Endothelial cell (in vitro differentiated cells): ENCODE measurements at regions not wholly inside any gene's neighbourhood (a gene's known extent, or its start where the extent isn't known, plus 50 kb on each side); places are given as distances from the start of the nearest gene placed in this dataset.

Experiments
- DNase-seq: peaks from one replicate; pipeline ENCODE4 v3.0.0; 2021; ENCODE audit warnings: low spot score
- H3K27ac Mint-ChIP-seq: one replicate; pipeline ENCODE4 v1.8.0; 2021; ENCODE audit warnings: mixed read lengths, inconsistent platforms; ENCODE audit not compliant: unreplicated experiment
- H3K27me3 Mint-ChIP-seq: one replicate; pipeline ENCODE4 v1.8.0; 2021; ENCODE audit warnings: mild to moderate bottlenecking, moderate library complexity, mixed read lengths, inconsistent platforms; ENCODE audit not compliant: unreplicated experiment
- H3K36me3 Mint-ChIP-seq: one replicate; pipeline ENCODE4 v1.8.0; 2021; ENCODE audit warnings: mild to moderate bottlenecking, low read depth, mixed read lengths, inconsistent platforms; ENCODE audit not compliant: unreplicated experiment
- H3K4me1 Mint-ChIP-seq: one replicate; pipeline ENCODE4 v1.8.0; 2021; ENCODE audit warnings: mild to moderate bottlenecking, mixed read lengths, inconsistent platforms; ENCODE audit not compliant: unreplicated experiment
- H3K4me3 Mint-ChIP-seq: one replicate; pipeline ENCODE4 v1.8.0; 2021; ENCODE audit warnings: mild to moderate bottlenecking, mixed read lengths, inconsistent platforms; ENCODE audit not compliant: unreplicated experiment
- H3K9me3 Mint-ChIP-seq: one replicate; pipeline ENCODE4 v1.8.0; 2021; ENCODE audit warnings: mixed read lengths, inconsistent platforms; ENCODE audit not compliant: unreplicated experiment
- CTCF ChIP-seq: fragments of 200-600 bp; sonication (generic); IDR thresholded peaks from one replicate; pipeline ENCODE4 v1.5.0; 2021; ENCODE audit warnings: antibody characterized with exemption; ENCODE audit not compliant: unreplicated experiment

- no peak overlapping the region for H3K27ac Mint-ChIP-seq
- H3K4me1 Mint-ChIP-seq, result no peaks in the 10 kb centered on the region
- no peak for DNase-seq
- no peak for TF ChIP-seq CTCF
- no peaks in the 10 kb centered on the region for H3K9me3 Mint-ChIP-seq
- H3K4me3 Mint-ChIP-seq, result no peak overlapping the region
- H3K27me3 Mint-ChIP-seq, result no peaks in the 10 kb centered on the region
- H3K36me3 Mint-ChIP-seq, result no peaks in the 10 kb centered on the region
These were observed 329.8 kb upstream of the FOXG1 start for GRCh38 chr14:28436821-28437220.

GRCh38 chr14:28461389-28461788 is 305.2 kb upstream of the FOXG1 start:
- Mint-ChIP-seq H3K4me3 (no peak overlapping the region), H3K9me3 (peaks cover 3% of the 10 kb centered on the region), H3K27me3 (no peaks in the 10 kb centered on the region), H3K27ac (no peak overlapping the region), H3K36me3 (no peaks in the 10 kb centered on the region), H3K4me1 (no peaks in the 10 kb centered on the region)
- no peak for DNase-seq
- no peak for TF ChIP-seq CTCF

GRCh38 chr14:28467611-28468010 is 299.0 kb upstream of the FOXG1 start:
- Mint-ChIP-seq H3K27me3 (no peaks in the 10 kb centered on the region), H3K4me1 (no peaks in the 10 kb centered on the region), H3K4me3 (no peak overlapping the region), H3K27ac (no peak overlapping the region), H3K9me3 (peaks cover 10% of the 10 kb centered on the region), H3K36me3 (no peaks in the 10 kb centered on the region)
- DNase-seq, result no peak
- no peak for TF ChIP-seq CTCF

GRCh38 chr14:28468191-28469151 is 298.1 kb upstream of the FOXG1 start:
- Mint-ChIP-seq H3K4me1 (no peaks in the 10 kb centered on the region), H3K36me3 (no peaks in the 10 kb centered on the region), H3K9me3 (peaks cover 10% of the 10 kb centered on the region), H3K27ac (no peak overlapping the region), H3K4me3 (no peak overlapping the region), H3K27me3 (peaks cover under 1% of the 10 kb centered on the region)
- TF ChIP-seq CTCF, result no peak
- DNase-seq, result no peak

GRCh38 chr14:28482251-28483040 is 284.1 kb upstream of the FOXG1 start:
- DNase-seq, result no peak
- no peak overlapping the region for H3K4me3 Mint-ChIP-seq
- H3K27me3 Mint-ChIP-seq, result no peaks in the 10 kb centered on the region
- no peak for TF ChIP-seq CTCF
- H3K36me3 Mint-ChIP-seq, result no peaks in the 10 kb centered on the region
- no peaks in the 10 kb centered on the region for H3K9me3 Mint-ChIP-seq
- H3K4me1 Mint-ChIP-seq, result peaks cover 3% of the 10 kb centered on the region
- H3K27ac Mint-ChIP-seq, result no peak overlapping the region
